H9 (cell line): ENCODE measurements at regions not wholly inside any gene's neighbourhood (a gene's known extent, or its start where the extent isn't known, plus 50 kb on each side); places are given as distances from the start of the nearest gene placed in this dataset.

ENCODE experiments used
- DNase-seq: peaks from one replicate; pipeline ENCODE4 v3.0.0-alpha.2; 2017
- H2AFZ ChIP-seq: one replicate; pipeline ENCODE4 v1.6.1; 2013; ENCODE audit warnings: mild to moderate bottlenecking, low read length, control low read depth, moderate library complexity
- H2AK5ac ChIP-seq: 2 replicates; pipeline ENCODE4 v1.6.1; 2013; ENCODE audit warnings: low read length, control low read depth, mixed read lengths; ENCODE audit not compliant: insufficient read length
- H2BK120ac ChIP-seq: one replicate; pipeline ENCODE4 v1.6.1; 2013; ENCODE audit warnings: low read depth, mild to moderate bottlenecking, low read length, control low read depth, inconsistent platforms; ENCODE audit not compliant: poor library complexity, severe bottlenecking
- H2BK12ac ChIP-seq: 2 replicates; pipeline ENCODE4 v1.6.1; 2013; ENCODE audit warnings: low read length, control low read depth, mixed read lengths, low read depth; ENCODE audit not compliant: insufficient read length
- H2BK15ac ChIP-seq: 2 replicates; pipeline ENCODE4 v1.6.1; 2013; ENCODE audit warnings: low read depth, low read length, control low read depth
- H2BK20ac ChIP-seq: one replicate; pipeline ENCODE4 v1.6.1; 2013; ENCODE audit warnings: low read depth, mild to moderate bottlenecking, low read length, control low read depth, inconsistent platforms; ENCODE audit not compliant: poor library complexity, severe bottlenecking
- H2BK5ac ChIP-seq: 2 replicates; pipeline ENCODE4 v1.6.1; 2013; ENCODE audit warnings: low read length, control low read depth, mixed read lengths; ENCODE audit not compliant: insufficient read length
- H3K14ac ChIP-seq: 2 replicates; pipeline ENCODE4 v1.6.1; 2013; ENCODE audit warnings: low read length, control low read depth; ENCODE audit not compliant: insufficient read depth
- H3K18ac ChIP-seq: 2 replicates; pipeline ENCODE4 v1.6.1; 2013; ENCODE audit warnings: low read depth, mild to moderate bottlenecking, mixed read lengths, low read length, control low read depth; ENCODE audit not compliant: insufficient read length
- H3K23ac ChIP-seq: 2 replicates; pipeline ENCODE4 v1.6.1; 2013; ENCODE audit warnings: low read length, control low read depth, mixed read lengths, low read depth; ENCODE audit not compliant: insufficient read length
- H3K23me2 ChIP-seq: 2 replicates; pipeline ENCODE4 v1.6.1; 2013; ENCODE audit warnings: low read depth, mild to moderate bottlenecking, mixed read lengths, low read length, control low read depth; ENCODE audit not compliant: insufficient read length, poor library complexity, severe bottlenecking
- H3K27ac ChIP-seq: 2 replicates; pipeline ENCODE4 v1.5.1; 2013; ENCODE audit warnings: low read length, control low read depth, mixed read lengths, low read depth; ENCODE audit not compliant: insufficient read length
- H3K27me3 ChIP-seq: 2 replicates; pipeline ENCODE4 v1.6.1; 2013; ENCODE audit warnings: low read length, control low read depth, inconsistent platforms; ENCODE audit not compliant: insufficient read depth
- H3K4ac ChIP-seq: 2 replicates; pipeline ENCODE4 v1.6.1; 2013; ENCODE audit warnings: low read depth, mild to moderate bottlenecking, control low read depth, inconsistent platforms, low read length, moderate library complexity
- H3K4me1 ChIP-seq: 2 replicates; pipeline ENCODE4 v1.6.1; 2013; ENCODE audit warnings: low read length, control low read depth, inconsistent platforms; ENCODE audit not compliant: insufficient read depth
- H3K4me2 ChIP-seq: 2 replicates; pipeline ENCODE4 v1.6.1; 2013; ENCODE audit warnings: low read length, control low read depth, mixed read lengths; ENCODE audit not compliant: insufficient read length, insufficient read depth
- H3K56ac ChIP-seq: 2 replicates; pipeline ENCODE4 v1.6.1; 2013; ENCODE audit warnings: low read depth, mild to moderate bottlenecking, mixed read lengths, low read length, control low read depth; ENCODE audit not compliant: insufficient read length
- H3K79me1 ChIP-seq: 2 replicates; pipeline ENCODE4 v1.6.1; 2013; ENCODE audit warnings: low read depth, mild to moderate bottlenecking, moderate library complexity, low read length, control low read depth, inconsistent platforms; ENCODE audit not compliant: insufficient read depth, poor library complexity, severe bottlenecking
- H3K79me2 ChIP-seq: 2 replicates; pipeline ENCODE4 v1.6.1; 2013; ENCODE audit warnings: low read length, control low read depth, inconsistent platforms; ENCODE audit not compliant: insufficient read depth
- H3K9ac ChIP-seq: 2 replicates; pipeline ENCODE4 v1.6.1; 2013; ENCODE audit warnings: low read length, control low read depth, mixed read lengths; ENCODE audit not compliant: insufficient read length; ENCODE audit errors: extremely low read depth
- H3K9me3 ChIP-seq: one replicate; pipeline ENCODE4 v1.6.1; 2013; ENCODE audit warnings: low read depth, low read length, inconsistent platforms; ENCODE audit not compliant: control insufficient read depth
- H3T11ph ChIP-seq: one replicate; pipeline ENCODE4 v1.6.1; 2013; ENCODE audit warnings: mild to moderate bottlenecking, low read length, control low read depth, inconsistent platforms
- H4K20me1 ChIP-seq: one replicate; pipeline ENCODE4 v1.6.1; 2013; ENCODE audit not compliant: control insufficient read depth, insufficient read length, insufficient read depth
- H4K5ac ChIP-seq: 2 replicates; pipeline ENCODE4 v1.6.1; 2013; ENCODE audit warnings: low read depth, mild to moderate bottlenecking, mixed read lengths, low read length, control low read depth; ENCODE audit not compliant: insufficient read length
- H4K8ac ChIP-seq: replicated peaks from 2 replicates; pipeline ENCODE4 v1.6.1; 2013; ENCODE audit warnings: low read length, control low read depth, mixed read lengths, low read depth; ENCODE audit not compliant: insufficient read length
- H4K91ac ChIP-seq: 2 replicates; pipeline ENCODE4 v1.6.1; 2013; ENCODE audit warnings: low read depth, mild to moderate bottlenecking, moderate library complexity, mixed read lengths, low read length, control low read depth; ENCODE audit not compliant: insufficient read length
- H3K27ac Mint-ChIP-seq, 3 experiments: 2 replicates in 2 of 3; 3 replicates in 1 of 3; pipeline ENCODE4 v1.8.0; 2020 to 2021; ENCODE audit warnings: mixed read lengths in 3 of 3, mild to moderate bottlenecking in 1 of 3, moderate library complexity in 1 of 3
- H3K27me3 Mint-ChIP-seq: 2 replicates; pipeline ENCODE4 v1.8.0; 2021; ENCODE audit warnings: low read depth, mild to moderate bottlenecking, moderate library complexity, mixed read lengths
- H3K36me3 Mint-ChIP-seq, 3 experiments: 2 replicates in 2 of 3; 3 replicates in 1 of 3; pipeline ENCODE4 v1.8.0; 2020 to 2021; ENCODE audit warnings: low read depth in 3 of 3, mixed read lengths in 3 of 3; ENCODE audit not compliant: insufficient read depth in 1 of 3
- H3K4me1 Mint-ChIP-seq, 2 experiments: 2 replicates each; pipeline ENCODE4 v1.8.0; 2020; ENCODE audit warnings: mixed read lengths in 2 of 2
- H3K4me3 Mint-ChIP-seq, 2 experiments: 2 replicates in 1 of 2; 3 replicates in 1 of 2; pipeline ENCODE4 v1.8.0; 2020 to 2021; ENCODE audit warnings: mild to moderate bottlenecking in 2 of 2, mixed read lengths in 2 of 2, moderate library complexity in 1 of 2
- H3K9me3 Mint-ChIP-seq, 2 experiments: 2 replicates in 1 of 2; 3 replicates in 1 of 2; pipeline ENCODE4 v1.8.0; 2020; ENCODE audit warnings: mild to moderate bottlenecking in 2 of 2, mixed read lengths in 2 of 2, moderate library complexity in 1 of 2
- WGBS: extraction: QIAGEN DNeasy Blood & Tissue Kit; methylation state at CpG from one replicate; pipeline ENCODE4 v1.1.7; 2013; ENCODE audit warnings: missing lambda C conversion rate, low lambda C conversion rate, mixed read lengths; ENCODE audit not compliant: insufficient read length; ENCODE audit errors: extremely low coverage; 5-methylcytosine and 5-hydroxymethylcytosine counted together
- TF ChIP-seq, protein P1 (sequence below): fragments of 200-600 bp; sonication (generic); conservative IDR thresholded peaks from 3 replicates; pipeline ENCODE4 v1.8.0; 2021; ENCODE audit warnings: antibody characterized with exemption, mild to moderate bottlenecking

GRCh38 chr5:77906806-77907205 is 130.7 kb upstream of the TBCA start:
- peaks cover 22 to 31% of the 10 kb centered on the region in 2 experiments for H3K4me1 Mint-ChIP-seq
- Histone ChIP-seq H3K9me3 (no peaks in the 10 kb centered on the region), H4K5ac (no peak overlapping the region), H3K56ac (no peak overlapping the region), H3K79me1 (no peaks in the 10 kb centered on the region), H4K20me1 (no peaks in the 10 kb centered on the region), H3K23me2 (no peaks in the 10 kb centered on the region), H4K8ac (no peak overlapping the region), H3T11ph (no peak overlapping the region), H3K14ac (no peak overlapping the region), H3K4me2 (no peak overlapping the region), H3K27me3 (no peaks in the 10 kb centered on the region), H3K9ac (no peak overlapping the region), H2BK12ac (no peak overlapping the region), H2BK20ac (no peak overlapping the region), H2BK5ac (no peak overlapping the region), H2BK15ac (no peak overlapping the region), H2AK5ac (no peak overlapping the region), H2BK120ac (no peak overlapping the region), H3K79me2 (no peaks in the 10 kb centered on the region), H2AFZ (no peak overlapping the region), H3K4ac (no peak overlapping the region), H3K27ac (no peak overlapping the region), H3K4me1 (no peaks in the 10 kb centered on the region), H3K23ac (no peak overlapping the region), H4K91ac (no peak overlapping the region), H3K18ac (no peak overlapping the region)
- no peaks in the 10 kb centered on the region for H3K9me3 Mint-ChIP-seq
- H3K27ac Mint-ChIP-seq, result no peak overlapping the region
- TF ChIP-seq, protein P1, sequence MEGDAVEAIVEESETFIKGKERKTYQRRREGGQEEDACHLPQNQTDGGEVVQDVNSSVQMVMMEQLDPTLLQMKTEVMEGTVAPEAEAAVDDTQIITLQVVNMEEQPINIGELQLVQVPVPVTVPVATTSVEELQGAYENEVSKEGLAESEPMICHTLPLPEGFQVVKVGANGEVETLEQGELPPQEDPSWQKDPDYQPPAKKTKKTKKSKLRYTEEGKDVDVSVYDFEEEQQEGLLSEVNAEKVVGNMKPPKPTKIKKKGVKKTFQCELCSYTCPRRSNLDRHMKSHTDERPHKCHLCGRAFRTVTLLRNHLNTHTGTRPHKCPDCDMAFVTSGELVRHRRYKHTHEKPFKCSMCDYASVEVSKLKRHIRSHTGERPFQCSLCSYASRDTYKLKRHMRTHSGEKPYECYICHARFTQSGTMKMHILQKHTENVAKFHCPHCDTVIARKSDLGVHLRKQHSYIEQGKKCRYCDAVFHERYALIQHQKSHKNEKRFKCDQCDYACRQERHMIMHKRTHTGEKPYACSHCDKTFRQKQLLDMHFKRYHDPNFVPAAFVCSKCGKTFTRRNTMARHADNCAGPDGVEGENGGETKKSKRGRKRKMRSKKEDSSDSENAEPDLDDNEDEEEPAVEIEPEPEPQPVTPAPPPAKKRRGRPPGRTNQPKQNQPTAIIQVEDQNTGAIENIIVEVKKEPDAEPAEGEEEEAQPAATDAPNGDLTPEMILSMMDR, result no peak
- H3K27me3 Mint-ChIP-seq, result peaks cover 24% of the 10 kb centered on the region
- DNase-seq, result no peak
- H3K36me3 Mint-ChIP-seq, result no peaks in the 10 kb centered on the region
- WGBS, result no CpG with 5 or more reads among the region's 8 CpGs
- no peak overlapping the region for H3K4me3 Mint-ChIP-seq
